GM21825 (cell line): ENCODE measurements at regions not wholly inside any gene's neighbourhood (a gene's known extent, or its start where the extent isn't known, plus 50 kb on each side); places are given as distances from the start of the nearest gene placed in this dataset.

Experiments
- ATAC-seq: cut with Tn5 transposase; IDR thresholded peaks from one replicate; pipeline ENCODE4 v1.9.1; 2021; ENCODE audit warnings: mild to moderate bottlenecking, moderate library complexity; ENCODE audit not compliant: unreplicated experiment

- ATAC-seq, result no peak
These were observed 304.5 kb upstream of the KAZN start for GRCh38 chr1:14294006-14294405.

DNA sequence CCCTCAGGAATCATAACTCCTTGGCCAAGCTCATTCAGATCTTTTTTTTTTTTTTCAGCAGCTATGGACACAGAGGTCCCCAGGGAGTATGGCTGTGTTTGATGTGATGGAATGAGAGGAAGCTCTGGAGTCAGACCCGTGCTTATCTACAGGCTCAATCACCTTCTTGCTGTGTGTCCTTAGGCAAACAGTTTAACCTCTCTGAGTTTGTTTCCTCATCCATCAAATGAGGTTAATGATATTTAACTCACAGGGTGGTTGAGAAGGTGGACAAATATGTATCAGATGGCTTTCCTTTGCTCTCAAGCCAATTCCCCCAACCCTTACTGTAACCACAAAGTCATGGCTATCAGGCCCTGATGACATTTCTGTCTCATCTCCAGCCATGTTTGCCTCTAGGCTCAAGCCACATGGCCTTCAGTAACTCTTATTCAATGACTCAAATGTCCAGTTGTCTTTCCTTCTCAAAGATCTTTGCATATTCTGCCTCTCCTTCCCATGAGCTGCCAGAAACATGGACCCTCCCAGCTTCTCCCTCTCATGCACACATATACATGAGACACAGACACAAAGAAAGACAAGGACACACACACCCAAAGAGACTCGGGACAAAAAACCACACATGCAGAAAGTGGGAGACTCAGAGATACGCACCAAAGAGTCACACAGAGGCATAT is 303.5 kb upstream of the KAZN start:
- ATAC-seq, result no peak

DNA sequence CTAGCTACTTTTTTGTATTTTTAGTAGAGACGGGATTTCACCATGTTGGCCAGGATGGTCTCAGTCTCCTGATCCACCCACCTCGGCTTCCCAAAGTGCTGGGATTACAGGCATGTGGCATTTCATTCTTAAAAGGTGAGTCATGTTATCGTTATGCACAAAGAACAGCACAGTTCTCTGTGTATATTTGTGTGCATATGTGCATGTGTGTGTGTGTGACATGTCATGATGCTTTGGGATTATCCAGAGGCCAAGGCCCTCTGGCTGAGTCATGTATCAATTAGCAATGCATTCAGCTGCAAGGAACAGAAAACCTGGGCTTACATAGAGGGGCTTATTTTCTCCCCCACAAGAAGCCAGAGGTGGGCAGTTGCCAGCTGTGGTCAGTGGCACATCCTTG is 301.7 kb upstream of the KAZN start:
- ATAC-seq, result no peak

- no peak for ATAC-seq
These were observed 301.1 kb upstream of the KAZN start for GRCh38 chr1:14297356-14297755.

DNA sequence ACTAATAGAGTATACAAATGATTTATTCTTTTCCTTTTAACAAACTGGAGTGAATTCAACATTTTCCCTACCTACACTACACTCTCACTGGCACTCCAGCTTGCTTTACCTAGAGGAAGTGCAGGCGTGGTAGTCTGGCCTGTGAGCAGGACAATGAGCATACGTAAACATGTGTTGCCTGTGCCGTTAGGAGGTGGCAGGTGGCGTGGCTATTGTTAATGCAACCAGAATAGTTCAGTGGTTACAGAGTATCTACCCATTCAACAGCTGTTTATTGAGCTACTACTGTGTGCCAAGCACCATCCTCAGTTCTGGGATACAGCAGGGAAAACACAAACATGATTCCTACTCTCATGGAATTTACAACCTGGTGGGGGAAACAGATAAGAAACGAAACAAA is 299.7 kb upstream of the KAZN start:
- ATAC-seq, result no peak

- no peak for ATAC-seq
These were observed 297.3 kb upstream of the KAZN start for GRCh38 chr1:14300991-14301703.

GRCh38 chr1:14301704-14302024 is 296.8 kb upstream of the KAZN start:
- no peak for ATAC-seq

- no peak for ATAC-seq
These were observed 296.5 kb upstream of the KAZN start for GRCh38 chr1:14302025-14302424.

DNA sequence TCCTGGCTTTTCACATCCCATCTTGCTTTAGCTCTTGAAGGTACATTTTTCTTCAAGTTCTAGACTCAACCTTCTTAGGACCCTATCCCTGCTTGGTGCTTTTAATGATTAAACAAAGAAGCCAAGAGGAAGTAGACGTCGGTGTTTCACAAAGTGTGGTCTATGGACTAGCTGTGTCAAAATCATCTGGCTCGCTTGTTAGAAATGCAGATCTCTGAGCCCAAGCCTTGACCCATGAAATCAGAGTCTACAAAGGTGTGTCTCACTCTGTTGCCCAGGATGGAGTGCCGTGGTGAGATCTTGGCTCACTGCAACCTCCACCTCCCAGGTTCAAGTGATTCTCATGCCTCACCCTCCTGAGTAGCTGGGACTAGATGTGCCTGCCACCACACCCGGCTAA is 295.5 kb upstream of the KAZN start:
- ATAC-seq, result no peak

DNA sequence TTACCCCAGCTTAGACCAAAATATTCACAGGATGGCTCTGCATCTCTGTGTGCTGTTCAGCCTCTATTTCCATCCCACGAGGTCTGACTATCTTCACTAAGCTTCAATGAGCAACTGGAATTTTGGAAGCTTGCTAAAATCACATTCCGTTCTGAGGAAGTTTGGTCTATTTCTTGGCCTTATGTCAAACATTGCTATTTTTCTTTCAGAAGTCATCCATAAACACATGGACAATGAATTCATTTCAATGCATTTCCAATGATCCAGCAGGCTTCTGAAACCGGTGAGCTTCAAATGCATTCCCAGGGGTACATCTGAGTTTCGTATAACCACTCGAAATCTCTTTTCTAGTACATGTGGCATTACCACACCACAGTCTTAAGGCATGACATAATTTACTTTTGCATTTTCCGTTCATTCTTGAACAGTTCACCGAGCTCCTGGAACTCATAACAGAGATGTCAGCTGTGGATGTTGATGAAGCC is 294.1 kb upstream of the KAZN start:
- ATAC-seq, result no peak

- ATAC-seq, result no peak
These were observed 290.0 kb upstream of the KAZN start for GRCh38 chr1:14308460-14308859.

GRCh38 chr1:14309984-14310383 is 288.5 kb upstream of the KAZN start:
- no peak for ATAC-seq

- ATAC-seq, result no peak
These were observed 288.0 kb upstream of the KAZN start for GRCh38 chr1:14310476-14310875.

GRCh38 chr1:14313731-14314431 is 284.6 kb upstream of the KAZN start:
- no peak for ATAC-seq

DNA sequence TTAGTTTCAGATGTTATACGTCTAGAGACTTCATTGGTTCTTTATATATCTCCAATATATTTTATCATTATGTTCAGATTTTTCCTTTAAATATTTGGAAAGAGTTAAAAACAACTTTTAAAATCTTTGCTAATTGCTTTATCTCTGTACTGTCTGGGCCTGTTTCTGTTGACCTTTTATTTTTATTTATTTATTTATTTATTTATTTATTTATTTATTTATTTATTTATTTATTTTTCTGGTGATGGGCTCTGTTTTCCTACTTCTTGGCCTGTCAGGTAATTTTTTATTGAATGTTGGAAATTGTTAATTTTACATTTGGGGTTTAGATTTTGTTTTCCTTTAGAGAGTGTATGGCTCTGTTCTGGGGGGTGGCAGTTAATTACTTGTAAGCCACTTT is 279.7 kb upstream of the KAZN start:
- ATAC-seq, result no peak

DNA sequence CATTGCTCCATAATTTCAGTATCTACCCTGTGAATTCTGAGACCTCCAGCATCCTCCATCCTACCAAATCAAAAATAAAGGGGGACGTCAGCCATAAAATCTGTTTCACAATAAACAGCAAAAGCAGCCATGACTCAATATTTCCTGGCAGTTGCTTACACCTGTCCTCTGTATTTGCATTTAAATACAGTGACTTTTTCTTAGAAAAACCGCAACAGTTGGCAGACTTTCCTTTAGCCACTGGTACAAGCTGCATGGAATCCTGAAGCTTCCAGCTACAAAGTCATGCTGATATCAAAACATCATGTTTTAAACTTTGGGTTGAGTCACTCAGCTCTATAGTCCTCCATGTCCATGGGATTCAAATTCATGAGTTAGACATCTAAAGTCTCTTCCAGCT is 278.0 kb upstream of the KAZN start:
- no peak for ATAC-seq

- no peak for ATAC-seq
These were observed 277.5 kb upstream of the KAZN start for GRCh38 chr1:14320986-14321385.

- ATAC-seq, result no peak
These were observed 277.1 kb upstream of the KAZN start for GRCh38 chr1:14321422-14321821.

DNA sequence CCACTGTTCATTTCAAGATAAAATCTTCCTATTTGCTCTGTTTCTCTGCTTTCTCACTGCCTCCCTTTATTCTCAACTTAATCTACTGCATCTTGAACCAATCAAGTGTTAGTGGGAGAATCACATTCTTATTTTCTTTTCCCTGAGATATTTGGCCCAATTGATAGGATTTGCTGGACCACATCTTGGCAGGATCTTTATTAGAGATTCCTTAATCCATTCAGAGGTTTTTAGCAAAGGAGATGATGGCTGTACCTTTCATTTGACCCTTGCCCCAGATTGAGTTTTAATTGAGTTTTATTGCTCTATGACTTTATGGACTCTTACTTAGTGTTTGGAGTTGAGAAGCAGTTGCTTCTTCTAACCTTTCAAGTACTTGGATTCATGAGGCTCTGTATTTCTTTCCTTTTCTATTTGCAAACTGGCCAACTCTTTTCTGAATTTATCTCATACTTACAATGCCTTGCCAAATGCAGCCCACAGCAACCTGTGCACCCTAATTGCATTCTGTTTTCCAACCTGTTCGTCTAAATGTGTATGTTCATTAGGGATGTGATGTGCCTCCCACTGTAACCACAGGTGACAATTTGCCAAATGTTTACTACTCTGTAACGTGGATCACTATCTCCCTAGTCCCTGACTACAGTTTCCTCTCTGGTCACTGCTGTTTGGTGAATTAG is 274.8 kb upstream of the KAZN start:
- ATAC-seq, result no peak

GRCh38 chr1:14324248-14324630 is 274.2 kb upstream of the KAZN start:
- ATAC-seq, result no peak

DNA sequence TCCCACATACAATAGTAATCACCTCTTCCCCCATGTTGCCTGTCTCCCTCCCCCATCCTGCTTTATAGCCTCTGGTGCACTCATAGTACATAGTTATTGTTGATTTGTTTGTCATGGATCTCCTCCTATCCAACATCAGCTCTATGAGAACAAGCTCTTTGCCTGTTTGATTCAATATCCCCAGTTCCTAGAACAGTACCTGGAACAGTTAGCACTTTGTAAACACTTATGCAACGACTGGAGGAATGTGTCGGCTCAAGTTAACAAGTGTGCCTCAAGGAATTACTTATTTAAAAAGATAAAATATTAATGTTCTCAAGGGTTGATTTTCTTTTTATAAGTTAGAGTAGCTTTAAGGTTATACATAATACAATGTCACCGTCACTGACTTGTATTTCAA is 271.6 kb upstream of the KAZN start:
- no peak for ATAC-seq

GRCh38 chr1:14328685-14329084 is 269.8 kb upstream of the KAZN start:
- no peak for ATAC-seq
